HG02840 (cell line): ENCODE measurements at regions not wholly inside any gene's neighbourhood (a gene's known extent, or its start where the extent isn't known, plus 50 kb on each side); places are given as distances from the start of the nearest gene placed in this dataset.

Experiments
- ATAC-seq: cut with Tn5 transposase; IDR thresholded peaks from one replicate; pipeline ENCODE4 v1.9.1; 2021; ENCODE audit warnings: mild to moderate bottlenecking, moderate library complexity, moderate number of reproducible peaks; ENCODE audit not compliant: unreplicated experiment, low FRiP score

- ATAC-seq: no peak
Measured at GRCh38 chr5:112112346-112112745, 306.7 kb downstream of the EPB41L4A start.

- no peak for ATAC-seq
Measured at GRCh38 chr5:112109331-112110007, 309.6 kb downstream of the EPB41L4A start.

- no peak for ATAC-seq
Measured at GRCh38 chr5:112106878-112107277, 312.2 kb downstream of the EPB41L4A start.

- ATAC-seq: no peak
Measured at GRCh38 chr5:112097768-112098167, 321.3 kb downstream of the EPB41L4A start.

GRCh38 chr5:112087222-112087621, 330.2 kb upstream of the NREP start:
- ATAC-seq: no peak

GRCh38 chr5:112086740-112087139, 329.7 kb upstream of the NREP start:
- ATAC-seq: no peak

GRCh38 chr5:112084149-112084548, 327.2 kb upstream of the NREP start:
- no peak for ATAC-seq

GRCh38 chr5:112083623-112084022, 326.6 kb upstream of the NREP start:
- no peak for ATAC-seq

- peak; percentile 65 for ATAC-seq
Measured at GRCh38 chr5:112077180-112077579, 320.2 kb upstream of the NREP start.

GRCh38 chr5:112070022-112070421, 313.0 kb upstream of the NREP start:
- ATAC-seq: no peak

GRCh38 chr5:112069329-112069728, 312.3 kb upstream of the NREP start:
- no peak for ATAC-seq

GRCh38 chr5:112068593-112068992, 311.6 kb upstream of the NREP start:
- ATAC-seq: no peak

- no peak for ATAC-seq
Measured at GRCh38 chr5:112065781-112066180, 308.8 kb upstream of the NREP start.

GRCh38 chr5:112064956-112065355, 308.0 kb upstream of the NREP start:
- no peak for ATAC-seq

- no peak for ATAC-seq
Measured at GRCh38 chr5:112064271-112064701, 307.3 kb upstream of the NREP start.

- no peak for ATAC-seq
Measured at GRCh38 chr5:112063856-112064255, 306.9 kb upstream of the NREP start.

GRCh38 chr5:112063191-112063590, 306.2 kb upstream of the NREP start:
- ATAC-seq: no peak

- no peak for ATAC-seq
Measured at GRCh38 chr5:112062181-112062580, 305.2 kb upstream of the NREP start.

- no peak for ATAC-seq
Measured at GRCh38 chr5:112061666-112062065, 304.7 kb upstream of the NREP start.

GRCh38 chr5:112059579-112060135, 302.7 kb upstream of the NREP start:
- no peak for ATAC-seq

GRCh38 chr5:112049738-112050137, 292.7 kb upstream of the NREP start:
- no peak for ATAC-seq

- no peak for ATAC-seq
Measured at GRCh38 chr5:112036206-112036605, 279.2 kb upstream of the NREP start.
